NCI-H510A (cell line): ENCODE measurements at regions not wholly inside any gene's neighbourhood (a gene's known extent, or its start where the extent isn't known, plus 50 kb on each side); places are given as distances from the start of the nearest gene placed in this dataset.
A peak's percentile ranks its signal among the peaks of the same experiment; 100 is the strongest.
"Not testable (repeated sequence)": the region's sequence is repeated elsewhere in the genome, so short reads cannot be mapped to it uniquely, and the experiment has no call there.

Experiments
- DNase-seq: peaks from one replicate; lab custom pipeline; 2025; lab: John Stamatoyannopoulos, UW

- no peak for DNase-seq
Observed at GRCh38 chr4:166153548-166153947, 280.5 kb downstream of the TLL1 start.

GRCh38 chr4:166162327-166162726 is 289.3 kb downstream of the TLL1 start:
- no peak for DNase-seq

DNA sequence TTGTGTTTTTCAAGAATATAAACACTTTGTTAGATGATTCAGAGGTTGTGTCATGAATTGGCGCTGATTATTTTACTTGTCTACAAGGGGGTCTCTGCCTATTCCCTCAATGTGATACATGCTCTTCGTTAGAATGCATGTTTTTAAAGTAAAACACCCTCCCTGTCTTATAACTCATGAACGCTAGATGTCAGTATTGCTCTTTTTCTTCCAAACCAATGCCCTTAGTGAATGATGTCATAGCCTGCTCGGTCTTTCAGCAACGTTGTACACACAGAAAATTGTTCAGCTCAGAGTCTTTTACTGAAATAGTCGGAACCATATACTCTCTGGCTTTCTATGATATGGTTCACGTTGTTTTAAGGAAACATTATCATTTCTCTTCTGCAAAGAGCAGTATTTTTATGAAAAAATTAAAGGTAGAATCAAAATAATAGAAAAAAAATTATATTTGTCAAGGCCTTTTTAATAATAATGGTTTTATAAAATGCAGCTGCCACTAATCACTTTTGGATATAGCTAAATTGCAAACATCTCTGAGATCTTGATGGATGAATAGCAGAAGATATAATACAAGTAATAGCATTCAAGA is 292.9 kb downstream of the TLL1 start:
- DNase-seq, result peak; percentile 35

GRCh38 chr4:166169111-166169510 is 296.1 kb downstream of the TLL1 start:
- no peak for DNase-seq

GRCh38 chr4:166172619-166173018 is 299.6 kb downstream of the TLL1 start:
- DNase-seq, result no peak

- no peak for DNase-seq
Observed at GRCh38 chr4:166174717-166175490, 301.9 kb downstream of the TLL1 start.

GRCh38 chr4:166182145-166182544 is 309.1 kb downstream of the TLL1 start:
- no peak for DNase-seq

DNA sequence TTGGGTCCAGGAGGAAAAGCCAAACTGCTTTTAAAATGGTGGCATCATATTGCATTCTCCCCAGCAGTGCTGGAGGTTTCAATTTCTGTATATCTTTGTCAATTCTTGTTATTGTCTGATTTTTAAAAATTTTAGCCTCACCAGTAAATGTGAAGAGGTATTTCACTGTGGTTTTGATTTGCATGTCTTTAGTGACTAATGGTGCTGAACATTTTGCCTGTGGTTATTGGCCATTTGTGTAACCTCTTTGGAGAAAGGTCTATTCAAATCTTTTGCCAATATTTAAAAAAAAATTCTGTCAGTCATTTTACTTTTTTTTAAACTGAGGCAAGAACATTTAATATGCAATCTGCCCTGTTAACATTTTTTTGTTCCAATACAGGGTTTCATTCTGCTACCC is 322.1 kb downstream of the TLL1 start:
- no peak for DNase-seq

DNA sequence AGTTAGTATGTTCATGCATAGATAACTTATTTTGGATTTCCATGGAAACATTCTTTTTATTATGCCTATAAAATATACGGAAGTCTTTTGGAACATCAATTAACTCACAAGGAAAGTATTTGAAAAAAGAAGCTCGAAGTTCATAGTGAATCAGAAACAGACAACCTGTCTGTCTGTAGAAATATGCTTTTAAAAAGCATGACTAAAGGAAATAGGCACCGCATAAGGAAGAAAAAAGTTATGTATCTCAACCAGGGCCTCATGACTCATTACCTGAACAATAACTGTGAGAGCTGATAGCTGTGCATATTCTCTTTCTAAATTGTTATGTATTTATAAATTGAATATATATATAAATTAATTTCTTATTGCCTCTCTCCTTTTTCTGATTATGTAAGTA is 324.1 kb downstream of the TLL1 start:
- no peak for DNase-seq

GRCh38 chr4:166198041-166198440 is 325.0 kb downstream of the TLL1 start:
- no peak for DNase-seq

DNA sequence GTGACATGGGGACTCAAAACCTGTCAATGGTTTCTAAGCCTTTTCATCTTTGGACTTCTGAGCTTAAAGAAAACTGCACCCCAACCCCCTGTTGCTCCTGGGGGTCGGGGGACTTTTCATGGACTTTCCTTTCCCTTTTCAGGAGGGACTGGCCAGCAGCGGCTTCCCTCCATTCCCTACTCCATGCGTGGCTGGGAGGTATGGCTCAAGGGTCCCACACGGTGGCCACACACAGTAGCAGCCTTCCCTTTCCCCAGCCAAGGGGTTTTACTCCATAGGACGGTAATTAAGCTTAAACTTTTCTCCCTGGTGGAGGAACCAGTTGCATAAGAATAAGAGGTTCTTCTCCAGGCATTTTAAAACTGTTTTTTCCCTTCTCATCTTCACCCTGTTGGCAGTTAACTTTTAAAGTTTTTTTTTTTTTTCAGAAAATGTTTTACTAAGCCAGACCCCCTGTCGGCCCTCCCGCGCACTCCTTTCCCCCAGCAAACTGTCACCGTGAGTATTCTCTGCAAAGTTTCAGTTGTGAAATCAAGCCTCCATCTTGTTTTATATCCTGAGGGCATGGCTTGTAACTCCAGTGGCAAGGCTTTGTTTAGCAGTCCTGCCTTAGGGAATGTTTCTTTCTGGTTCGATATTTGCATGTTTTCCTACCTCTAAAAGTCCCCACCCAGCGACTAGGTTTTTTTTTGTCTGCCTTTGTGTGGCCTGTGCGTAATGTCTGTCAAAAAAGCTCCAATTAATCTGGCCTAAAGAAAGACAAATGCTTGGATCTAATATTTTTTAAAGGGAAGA is 325.7 kb downstream of the TLL1 start:
- no peak for DNase-seq

- DNase-seq, result no peak
Observed at GRCh38 chr4:166202991-166203390, 330.0 kb downstream of the TLL1 start.

- DNase-seq, result not testable (repeated sequence)
Observed at GRCh38 chr4:166212326-166212725, 339.3 kb downstream of the TLL1 start.

GRCh38 chr4:166222271-166222670 is 349.2 kb downstream of the TLL1 start:
- DNase-seq, result no peak

GRCh38 chr4:166228112-166228511 is 355.1 kb downstream of the TLL1 start:
- no peak for DNase-seq

GRCh38 chr4:166229799-166230198 is 356.8 kb downstream of the TLL1 start:
- DNase-seq, result no peak

DNA sequence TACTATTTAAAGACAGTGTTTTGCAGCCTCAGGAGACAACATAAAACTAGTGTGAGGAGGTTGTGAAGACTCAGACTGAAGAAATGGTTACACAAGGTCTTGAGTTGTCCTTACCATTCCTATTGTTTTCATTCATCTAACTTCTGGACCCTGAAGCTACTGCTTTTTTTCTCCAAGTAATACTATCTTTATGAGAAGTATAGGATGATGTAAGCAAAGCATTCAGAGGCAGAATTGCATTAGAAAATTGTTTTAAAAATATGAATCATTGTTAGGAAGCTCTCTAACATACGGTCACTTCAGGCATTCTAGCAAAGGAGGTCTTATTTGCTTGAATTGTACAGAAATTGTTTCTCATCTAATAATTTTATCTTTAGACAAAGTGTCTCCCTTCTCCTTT is 357.8 kb downstream of the TLL1 start:
- no peak for DNase-seq

- no peak for DNase-seq
Observed at GRCh38 chr4:166239354-166239753, 366.3 kb downstream of the TLL1 start.

- no peak for DNase-seq
Observed at GRCh38 chr4:166252487-166253402, 379.7 kb downstream of the TLL1 start.

GRCh38 chr4:166257276-166257675 is 384.2 kb downstream of the TLL1 start:
- no peak for DNase-seq

GRCh38 chr4:166257891-166258290 is 384.9 kb downstream of the TLL1 start:
- DNase-seq, result no peak

GRCh38 chr4:166259081-166259480 is 386.0 kb downstream of the TLL1 start:
- DNase-seq, result no peak
